ENCODE measurements at regions not wholly inside any gene's neighbourhood (a gene's known extent, or its start where the extent isn't known, plus 50 kb on each side); places are given as distances from the start of the nearest gene placed in this dataset.
"Not testable (repeated sequence)": the region's sequence is repeated elsewhere in the genome, so short reads cannot be mapped to it uniquely, and the experiment has no call there.

- TF ChIP-seq CTCF, POLR2A (IDR thresholded peaks at IDR 0.05): not testable (repeated sequence)
Observed at GRCh38 chr3:184502841-184503240, 58.7 kb upstream of the EPHB3 start.

Data from thyroid gland (tissue), 4 donors.